Colonic mucosa (tissue), 4 donors: ENCODE measurements at regions not wholly inside any gene's neighbourhood (a gene's known extent, or its start where the extent isn't known, plus 50 kb on each side); places are given as distances from the start of the nearest gene placed in this dataset.

Source experiments
- DNase-seq: peaks from one replicate; pipeline ENCODE4 v3.0.0-alpha.2; 2020
- H3K27ac ChIP-seq: fragments of 200-600 bp; one replicate; pipeline ENCODE4 v1.8.0; 2021
- H3K27me3 ChIP-seq: fragments of 200-600 bp; one replicate; pipeline ENCODE4 v1.8.0; 2021
- H3K36me3 ChIP-seq: fragments of 200-600 bp; one replicate; pipeline ENCODE4 v1.8.0; 2021
- H3K4me1 ChIP-seq: fragments of 200-600 bp; one replicate; pipeline ENCODE4 v1.8.0; 2021; ENCODE audit warnings: mild to moderate bottlenecking
- H3K4me3 ChIP-seq: fragments of 200-600 bp; one replicate; pipeline ENCODE4 v1.8.0; 2021
- H3K9ac ChIP-seq, 2 donors: one replicate each; pipeline ENCODE4 v1.7.0; 2013; ENCODE audit warnings: control low read depth in 2 of 2, low read depth in 2 of 2, low read length in 2 of 2
- H3K9me3 ChIP-seq: fragments of 200-600 bp; one replicate; pipeline ENCODE4 v1.8.0; 2021
- intact Hi-C: fragments of 100-400 bp; cut with DNase I; formaldehyde crosslinking; loops from one replicate; pipeline ENCODE4 v1.14.1; 2022
- TF ChIP-seq, protein P1 (sequence below): fragments of 200-600 bp; IDR thresholded peaks from one replicate; pipeline ENCODE4 v1.8.0; 2022; ENCODE audit warnings: antibody characterized with exemption, mild to moderate bottlenecking
- donor health status: healthy.
- donor health status: DM: no; HTN: no; CAD: no.
- donor health status: DM: no; HTN: no; CAD: no.

DNA sequence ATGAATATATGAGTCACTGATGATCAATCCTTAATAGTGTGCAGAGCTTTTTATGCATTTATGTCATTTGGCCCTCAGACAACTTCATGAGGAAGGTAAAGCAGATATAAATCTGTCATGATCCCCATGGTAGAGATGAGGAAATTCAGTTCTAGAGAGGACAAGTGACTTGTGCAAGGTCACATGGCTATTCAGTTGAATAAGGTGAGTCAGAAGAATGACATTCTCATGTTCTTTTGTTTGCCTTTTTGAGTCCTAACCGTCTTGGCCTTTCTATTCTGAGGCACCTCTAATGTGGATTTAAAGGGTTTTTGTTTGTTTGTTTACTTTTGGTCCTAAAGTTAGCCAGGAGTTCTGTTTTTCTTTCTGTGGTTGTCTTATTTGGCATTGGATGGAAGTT lies 116.2 kb upstream of the ELAC2 start:
- no peak overlapping the region for H3K27ac ChIP-seq
- H3K9me3 ChIP-seq = no peaks in the 10 kb centered on the region
- no peaks in the 10 kb centered on the region for H3K4me1 ChIP-seq
- intact Hi-C loops = no loop called here
- H3K9ac ChIP-seq = no peak overlapping the region
- no peaks in the 10 kb centered on the region for H3K36me3 ChIP-seq
- no peak for DNase-seq
- no peak overlapping the region for H3K4me3 ChIP-seq
- TF ChIP-seq, protein P1, sequence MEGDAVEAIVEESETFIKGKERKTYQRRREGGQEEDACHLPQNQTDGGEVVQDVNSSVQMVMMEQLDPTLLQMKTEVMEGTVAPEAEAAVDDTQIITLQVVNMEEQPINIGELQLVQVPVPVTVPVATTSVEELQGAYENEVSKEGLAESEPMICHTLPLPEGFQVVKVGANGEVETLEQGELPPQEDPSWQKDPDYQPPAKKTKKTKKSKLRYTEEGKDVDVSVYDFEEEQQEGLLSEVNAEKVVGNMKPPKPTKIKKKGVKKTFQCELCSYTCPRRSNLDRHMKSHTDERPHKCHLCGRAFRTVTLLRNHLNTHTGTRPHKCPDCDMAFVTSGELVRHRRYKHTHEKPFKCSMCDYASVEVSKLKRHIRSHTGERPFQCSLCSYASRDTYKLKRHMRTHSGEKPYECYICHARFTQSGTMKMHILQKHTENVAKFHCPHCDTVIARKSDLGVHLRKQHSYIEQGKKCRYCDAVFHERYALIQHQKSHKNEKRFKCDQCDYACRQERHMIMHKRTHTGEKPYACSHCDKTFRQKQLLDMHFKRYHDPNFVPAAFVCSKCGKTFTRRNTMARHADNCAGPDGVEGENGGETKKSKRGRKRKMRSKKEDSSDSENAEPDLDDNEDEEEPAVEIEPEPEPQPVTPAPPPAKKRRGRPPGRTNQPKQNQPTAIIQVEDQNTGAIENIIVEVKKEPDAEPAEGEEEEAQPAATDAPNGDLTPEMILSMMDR = no peak
- H3K27me3 ChIP-seq = no peaks in the 10 kb centered on the region

DNA sequence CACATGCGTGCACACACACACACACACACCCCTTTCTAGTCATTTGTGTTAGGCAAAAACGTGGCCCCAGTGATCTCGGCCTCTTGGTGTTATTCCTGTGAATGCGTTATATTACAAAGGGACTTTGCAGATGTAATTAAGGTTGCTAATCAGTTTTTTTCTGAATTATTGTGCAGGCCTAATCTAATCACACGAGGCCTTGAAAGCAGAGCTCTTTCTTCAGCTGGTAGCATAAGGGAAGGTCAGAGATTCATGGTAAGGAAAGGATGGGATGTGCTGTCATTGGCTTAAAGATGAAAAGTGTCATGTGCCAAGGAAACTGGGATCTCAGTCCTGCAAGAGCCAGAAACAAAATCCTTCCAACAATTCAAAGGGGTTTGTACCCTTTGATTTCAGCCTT lies 113.4 kb upstream of the ELAC2 start:
- no peak overlapping the region for H3K27ac ChIP-seq
- intact Hi-C loops = no loop called here
- H3K27me3 ChIP-seq = no peaks in the 10 kb centered on the region
- no peaks in the 10 kb centered on the region for H3K9me3 ChIP-seq
- no peak overlapping the region for H3K9ac ChIP-seq
- H3K36me3 ChIP-seq = no peaks in the 10 kb centered on the region
- DNase-seq = no peak
- H3K4me1 ChIP-seq = no peaks in the 10 kb centered on the region
- TF ChIP-seq, protein P1 = no peak
- H3K4me3 ChIP-seq = no peak overlapping the region

DNA sequence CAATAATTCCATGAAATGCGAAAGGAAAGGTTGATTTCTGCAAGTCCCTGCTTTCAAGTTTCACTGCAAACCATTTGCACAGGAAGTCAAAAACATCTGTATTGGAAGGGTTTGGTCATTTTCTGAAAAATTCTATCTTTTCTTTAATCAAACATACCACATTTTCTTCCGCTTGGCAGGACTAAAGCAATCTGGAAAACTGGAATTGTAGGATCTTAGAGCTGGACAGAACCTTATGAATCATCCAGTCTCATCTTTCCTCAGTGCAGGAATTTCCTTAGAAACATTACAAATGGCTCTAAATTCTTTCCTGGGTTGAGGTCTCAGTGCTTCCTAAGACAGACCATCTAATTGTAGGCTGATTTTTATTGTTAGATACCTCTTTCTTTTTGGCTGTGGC lies 111.5 kb upstream of the ELAC2 start:
- no peaks in the 10 kb centered on the region for H3K36me3 ChIP-seq
- no peak overlapping the region for H3K27ac ChIP-seq
- no peaks in the 10 kb centered on the region for H3K9me3 ChIP-seq
- TF ChIP-seq, protein P1 = no peak
- no peak overlapping the region for H3K9ac ChIP-seq
- no peak for DNase-seq
- intact Hi-C loops = no loop called here
- no peaks in the 10 kb centered on the region for H3K4me1 ChIP-seq
- H3K27me3 ChIP-seq = no peaks in the 10 kb centered on the region
- H3K4me3 ChIP-seq = no peak overlapping the region

DNA sequence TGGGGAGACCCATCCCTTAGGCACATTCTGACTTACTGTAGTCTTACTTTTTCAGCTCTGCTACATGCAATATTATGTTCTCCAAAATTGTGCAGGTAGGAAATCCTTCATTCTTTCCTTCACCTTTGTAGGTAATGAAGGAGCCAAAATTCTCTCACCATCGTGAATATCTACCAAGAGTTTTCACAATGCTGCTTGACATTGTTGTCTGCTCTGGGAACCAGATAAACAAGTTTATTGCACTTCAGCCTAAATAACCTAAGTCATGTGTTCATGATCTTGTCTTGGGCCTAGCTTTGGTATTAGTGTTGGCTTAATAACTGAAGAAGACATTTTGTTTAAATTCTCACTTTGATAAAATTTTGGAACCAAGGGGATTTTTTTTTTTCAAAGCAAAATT lies 110.8 kb upstream of the ELAC2 start:
- no peak for DNase-seq
- Histone ChIP-seq H3K36me3 (no peaks in the 10 kb centered on the region), H3K9ac (no peak overlapping the region), H3K27me3 (no peaks in the 10 kb centered on the region), H3K4me1 (no peaks in the 10 kb centered on the region), H3K4me3 (no peak overlapping the region), H3K27ac (no peak overlapping the region), H3K9me3 (no peaks in the 10 kb centered on the region)
- intact Hi-C loops = no loop called here
- TF ChIP-seq, protein P1 = no peak

DNA sequence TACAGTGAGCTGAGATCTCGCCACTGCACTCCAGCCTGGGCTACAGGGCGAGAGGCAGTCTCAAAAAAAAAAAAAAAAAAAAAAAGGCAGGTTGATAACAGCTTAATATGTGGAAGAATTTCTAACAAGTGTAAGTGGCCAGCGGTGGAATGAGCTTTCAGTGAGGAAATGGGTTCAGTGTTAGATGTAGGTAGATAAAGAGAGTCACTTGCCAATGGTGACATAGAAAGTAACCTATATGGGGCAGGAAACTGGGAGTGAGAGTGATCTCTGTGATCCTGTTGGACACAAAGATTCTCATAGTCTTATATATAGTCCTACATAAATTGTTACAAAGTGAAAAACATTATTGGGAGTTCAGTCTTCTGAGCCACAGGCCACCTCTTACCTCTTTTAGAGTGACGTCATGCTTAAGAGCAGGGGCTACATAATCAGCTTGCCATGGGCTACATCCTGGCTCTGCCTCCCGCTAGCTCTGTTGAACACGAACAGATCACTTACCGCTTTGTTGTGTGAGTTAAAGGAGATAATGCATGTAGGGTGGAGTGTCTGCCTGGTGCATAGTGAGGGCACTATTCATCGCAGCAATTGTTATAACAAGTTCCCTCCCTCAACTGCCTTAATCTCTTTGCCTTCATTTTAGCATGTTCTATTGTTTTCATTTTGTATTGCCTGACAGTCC lies 110.2 kb upstream of the ELAC2 start:
- intact Hi-C loops = no loop called here
- H3K27ac ChIP-seq = no peak overlapping the region
- TF ChIP-seq, protein P1 = no peak

More for the DNA sequence above, 110.2 kb upstream of the ELAC2 start:
- DNase-seq = no peak
- H3K9ac ChIP-seq = no peak overlapping the region
- H3K9me3 ChIP-seq = no peaks in the 10 kb centered on the region
- H3K36me3 ChIP-seq = no peaks in the 10 kb centered on the region
- H3K27me3 ChIP-seq = no peaks in the 10 kb centered on the region
- H3K4me1 ChIP-seq = no peaks in the 10 kb centered on the region
- no peak overlapping the region for H3K4me3 ChIP-seq
